Astrocyte (in vitro differentiated cells and primary cell): ENCODE measurements at regions not wholly inside any gene's neighbourhood (a gene's known extent, or its start where the extent isn't known, plus 50 kb on each side); places are given as distances from the start of the nearest gene placed in this dataset.

Experiments
- EZH2 ChIP-seq: IDR thresholded peaks from 2 replicates; pipeline ENCODE4 v1.6.1; 2012; ENCODE audit warnings: mild to moderate bottlenecking, low read length, inconsistent platforms; ENCODE audit not compliant: insufficient read depth
- TF ChIP-seq, protein P1 (sequence below): IDR thresholded peaks from 2 replicates; pipeline ENCODE4 v1.5.1; 2011; ENCODE audit warnings: low read depth, mild to moderate bottlenecking, inconsistent platforms, low read length, moderate library complexity; ENCODE audit not compliant: insufficient read depth

DNA sequence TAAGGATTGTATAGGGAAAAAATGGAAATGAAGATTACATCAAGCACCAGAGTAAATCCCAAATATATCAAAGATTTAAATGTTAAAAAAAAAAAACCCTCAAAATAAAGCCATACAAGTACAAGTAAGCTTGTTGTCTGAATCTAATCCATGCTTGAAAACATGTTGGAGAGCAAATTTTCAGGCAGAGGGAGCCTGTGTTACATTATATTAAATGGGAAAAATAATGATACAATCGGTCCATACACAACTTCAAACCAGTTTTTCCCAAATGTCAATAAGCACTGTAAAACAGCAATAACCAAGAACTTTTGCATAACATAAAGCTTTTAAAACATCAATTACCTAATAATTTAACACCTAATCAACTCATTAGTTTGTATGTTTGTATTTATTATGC, 949.4 kb upstream of the ADGRL4 start:
- no peak for TF ChIP-seq EZH2
- TF ChIP-seq, protein P1, sequence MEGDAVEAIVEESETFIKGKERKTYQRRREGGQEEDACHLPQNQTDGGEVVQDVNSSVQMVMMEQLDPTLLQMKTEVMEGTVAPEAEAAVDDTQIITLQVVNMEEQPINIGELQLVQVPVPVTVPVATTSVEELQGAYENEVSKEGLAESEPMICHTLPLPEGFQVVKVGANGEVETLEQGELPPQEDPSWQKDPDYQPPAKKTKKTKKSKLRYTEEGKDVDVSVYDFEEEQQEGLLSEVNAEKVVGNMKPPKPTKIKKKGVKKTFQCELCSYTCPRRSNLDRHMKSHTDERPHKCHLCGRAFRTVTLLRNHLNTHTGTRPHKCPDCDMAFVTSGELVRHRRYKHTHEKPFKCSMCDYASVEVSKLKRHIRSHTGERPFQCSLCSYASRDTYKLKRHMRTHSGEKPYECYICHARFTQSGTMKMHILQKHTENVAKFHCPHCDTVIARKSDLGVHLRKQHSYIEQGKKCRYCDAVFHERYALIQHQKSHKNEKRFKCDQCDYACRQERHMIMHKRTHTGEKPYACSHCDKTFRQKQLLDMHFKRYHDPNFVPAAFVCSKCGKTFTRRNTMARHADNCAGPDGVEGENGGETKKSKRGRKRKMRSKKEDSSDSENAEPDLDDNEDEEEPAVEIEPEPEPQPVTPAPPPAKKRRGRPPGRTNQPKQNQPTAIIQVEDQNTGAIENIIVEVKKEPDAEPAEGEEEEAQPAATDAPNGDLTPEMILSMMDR = no peak
